Endometrium (tissue), 2 donors: ENCODE measurements at regions not wholly inside any gene's neighbourhood (a gene's known extent, or its start where the extent isn't known, plus 50 kb on each side); places are given as distances from the start of the nearest gene placed in this dataset.
A peak's percentile ranks its signal among the peaks of the same experiment; 100 is the strongest.

Experiments
- FAIRE-seq: peaks from 2 replicates; lab custom pipeline; 2012; peaks lifted over from hg19 to GRCh38; lab: Jason Lieb, UNC
- donor health status: control.
- donor health status: control.

- FAIRE-seq, result no peak
Observed at GRCh38 chr3:167895178-167895577, 159.7 kb downstream of the SERPINI1 start.

GRCh38 chr3:167892205-167892604 lies 156.7 kb downstream of the SERPINI1 start:
- FAIRE-seq, result no peak

DNA sequence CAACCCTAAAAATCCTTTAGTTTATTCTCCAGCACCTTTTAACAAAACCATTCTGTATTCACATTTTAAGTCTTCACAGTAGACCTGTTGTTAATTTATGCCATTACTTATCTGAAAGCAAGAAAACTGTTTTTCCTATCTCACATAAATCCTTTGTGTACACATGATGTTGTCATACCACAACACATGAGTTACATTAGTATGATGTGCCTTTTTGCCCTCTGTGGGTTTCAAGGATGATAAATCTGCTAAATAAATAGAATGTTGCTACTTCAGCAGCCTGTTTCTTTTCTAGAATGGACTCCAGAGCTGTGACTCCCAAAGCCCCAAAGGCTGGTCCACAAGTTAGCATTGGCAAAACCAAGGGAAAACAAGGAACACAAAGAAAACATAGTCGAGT lies 151.6 kb downstream of the SERPINI1 start:
- FAIRE-seq, result no peak

DNA sequence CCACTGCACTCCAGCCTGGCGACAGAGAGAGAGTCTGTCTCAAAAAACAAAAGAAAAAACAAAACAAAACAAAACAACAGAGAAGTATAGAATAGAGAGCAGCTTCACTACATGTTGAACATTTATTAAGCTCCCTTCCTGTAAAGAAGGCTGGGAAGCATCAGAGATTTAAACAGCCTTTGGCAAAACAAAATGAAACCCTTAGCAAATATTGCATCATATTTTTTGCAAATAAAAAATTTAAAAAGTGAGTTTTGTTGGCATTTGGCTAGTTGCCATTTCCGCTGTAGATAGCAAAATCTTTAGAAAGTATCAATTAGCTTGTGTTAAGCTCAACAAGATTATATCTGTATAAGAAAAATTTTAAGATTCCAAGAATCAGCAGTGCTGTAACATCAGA lies 151.2 kb downstream of the SERPINI1 start:
- no peak for FAIRE-seq

- FAIRE-seq, result no peak
Observed at GRCh38 chr3:167885277-167885676, 149.8 kb downstream of the SERPINI1 start.

- FAIRE-seq, result no peak
Observed at GRCh38 chr3:167884481-167884880, 149.0 kb downstream of the SERPINI1 start.

- peak; percentile 12 for FAIRE-seq
Observed at GRCh38 chr3:167883452-167883851, 147.9 kb downstream of the SERPINI1 start.

GRCh38 chr3:167882057-167882667 lies 146.6 kb downstream of the SERPINI1 start:
- FAIRE-seq, result peak; percentile 86

- no peak for FAIRE-seq
Observed at GRCh38 chr3:167880183-167880582, 144.7 kb downstream of the SERPINI1 start.

DNA sequence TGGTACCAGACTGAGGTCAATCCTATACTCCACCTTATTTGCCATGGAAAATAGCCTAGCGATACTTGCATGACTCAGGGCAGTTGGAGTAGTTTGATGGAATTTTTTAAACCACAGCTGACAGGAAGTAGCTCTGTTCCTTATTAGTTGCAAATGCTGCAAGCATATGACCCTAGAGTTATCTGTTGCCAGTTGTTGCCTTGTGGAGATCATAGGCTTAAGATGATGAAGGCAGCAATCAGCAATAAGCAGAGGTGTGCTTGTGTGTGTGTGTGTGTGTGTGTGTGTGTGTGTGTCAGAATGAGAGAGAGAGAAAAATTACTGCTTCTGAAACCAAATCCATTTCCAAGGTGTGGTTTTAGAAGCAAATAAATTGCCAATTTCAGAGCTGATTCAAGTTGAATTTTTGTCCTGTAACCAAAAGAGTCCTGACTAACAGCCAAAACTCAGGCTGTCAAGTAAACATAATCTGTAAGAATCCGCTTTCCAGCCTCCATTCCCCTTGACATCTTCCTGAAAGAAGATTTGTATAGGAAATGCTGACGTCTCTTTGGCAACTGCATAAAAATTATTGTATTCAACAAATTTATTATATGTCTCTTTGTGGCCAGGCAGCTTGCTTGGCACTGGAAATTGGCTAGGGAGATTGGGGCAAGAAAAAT lies 141.2 kb downstream of the SERPINI1 start:
- no peak for FAIRE-seq
